HepG2 (cell line): ENCODE measurements at regions not wholly inside any gene's neighbourhood (a gene's known extent, or its start where the extent isn't known, plus 50 kb on each side); places are given as distances from the start of the nearest gene placed in this dataset.

Experiments used
- ATAC-seq: fragments of 200-7000 bp; cut with Tn5 transposase; 3 replicates; pipeline ENCODE4 v1.9.1; 2020; ENCODE audit warnings: mild to moderate bottlenecking, moderate library complexity
- BruUV-seq: library from RNA; stranded (reverse); fragments of 400-500 nt; replicated peaks from 2 replicates; lab custom pipeline; 2021; lab: Mats Ljungman, UMichigan
- CTCF ChIA-PET: fragments of 300-600 bp; formaldehyde crosslinking; extraction: SDS; loops from one replicate; lab custom pipeline; 2021; ENCODE audit warnings: low total read pairs, inconsistent platforms, low intra/inter-chr PET ratio; lab: Yijun Ruan, JAX
- POLR2A ChIA-PET: fragments of 350-600 bp; sonication (Branson Sonifier 250); formaldehyde crosslinking; loops from one replicate; lab custom pipeline; 2020; ENCODE audit warnings: antibody characterized with exemption, inconsistent platforms; lab: Yijun Ruan, JAX
- DNase-seq: peaks from one replicate; pipeline ENCODE4 v3.0.0-alpha.2; 2015; ENCODE audit warnings: low spot score
- FAIRE-seq: peaks from 3 replicates; lab custom pipeline; 2011; peaks lifted over from hg19 to GRCh38; lab: Jason Lieb, UNC
- H2AFZ ChIP-seq: one replicate; pipeline ENCODE4 v1.6.1; 2011; ENCODE audit warnings: low read length, inconsistent platforms
- H3K27ac ChIP-seq: fragments of 300-600 bp; 3 replicates; pipeline ENCODE4 v1.8.0; 2011; ENCODE audit warnings: mixed run types, mild to moderate bottlenecking, mixed read lengths, low read length, inconsistent platforms; ENCODE audit not compliant: insufficient read depth; ENCODE audit errors: extremely low read length
- H3K27me3 ChIP-seq, 2 experiments: fragments of 200-600 bp in 1 of 2; 2 replicates in 1 of 2; 3 replicates in 1 of 2; pipeline versions ENCODE4 v1.6.0 to v1.8.0; 2011; ENCODE audit warnings: low read length in 2 of 2, mild to moderate bottlenecking in 2 of 2, moderate library complexity in 2 of 2, inconsistent platforms in 1 of 2; ENCODE audit not compliant: insufficient read depth in 2 of 2, control insufficient read depth in 1 of 2
- H3K36me3 ChIP-seq, 2 experiments: fragments of 200-600 bp in 1 of 2; replicated peaks in 1 of 2; 2 replicates in 1 of 2; 3 replicates in 1 of 2; pipeline versions ENCODE4 v1.5.1 to v1.8.0; 2011; ENCODE audit warnings: low read length in 2 of 2, inconsistent platforms in 1 of 2; ENCODE audit not compliant: insufficient read depth in 2 of 2, control insufficient read depth in 1 of 2
- H3K4me1 ChIP-seq: 2 replicates; pipeline ENCODE4 v1.5.1; 2012; ENCODE audit warnings: low read length, inconsistent platforms; ENCODE audit not compliant: insufficient read depth
- H3K4me2 ChIP-seq: 2 replicates; pipeline ENCODE4 v1.6.0; 2011; ENCODE audit warnings: low read depth, low read length, inconsistent platforms
- H3K4me3 ChIP-seq, 3 experiments: fragments of 200-600 bp in 1 of 3; sonication (generic), shearing (Covaris generic) in 1 of 3; replicated peaks in 1 of 3; 2 replicates each; pipeline ENCODE4 v1.5.1; 2011 to 2016; ENCODE audit warnings: low read length in 3 of 3, inconsistent platforms in 2 of 3, low read depth in 2 of 3, mild to moderate bottlenecking in 2 of 3, control low read depth in 1 of 3, mixed read lengths in 1 of 3; ENCODE audit not compliant: insufficient read depth in 1 of 3
- H3K79me2 ChIP-seq: one replicate; pipeline ENCODE4 v1.6.1; 2011; ENCODE audit warnings: low read length, inconsistent platforms; ENCODE audit not compliant: insufficient read depth
- H3K9ac ChIP-seq: 2 replicates; pipeline ENCODE4 v1.6.0; 2011; ENCODE audit warnings: mild to moderate bottlenecking, low read depth, low read length, inconsistent platforms; ENCODE audit not compliant: insufficient read depth
- H3K9me3 ChIP-seq: 2 replicates; pipeline ENCODE4 v1.5.1; 2012; ENCODE audit warnings: mild to moderate bottlenecking, low read length
- H4K20me1 ChIP-seq: 2 replicates; pipeline ENCODE4 v1.6.0; 2011; ENCODE audit warnings: inconsistent platforms, mild to moderate bottlenecking, low read length, moderate library complexity; ENCODE audit not compliant: insufficient read depth
- ARID3A ChIP-seq: IDR thresholded peaks from 2 replicates; pipeline ENCODE4 v1.6.1; 2012; ENCODE audit warnings: low read depth, low read length, improper control_type of control experiment
- CTCF ChIP-seq: sonication (generic); formaldehyde crosslinking; IDR thresholded peaks from 2 replicates; pipeline ENCODE4 v1.5.0; 2020; ENCODE audit warnings: mild to moderate bottlenecking, missing genetic modification reagents, moderate library complexity
- FOXK2 ChIP-seq: fragments of 450-650 bp; IDR thresholded peaks from 2 replicates; pipeline ENCODE4 v1.6.1; 2016
- NR2C2 ChIP-seq: sonication (generic); formaldehyde crosslinking; IDR thresholded peaks from 2 replicates; pipeline ENCODE4 v1.4.0; 2020; ENCODE audit warnings: missing genetic modification reagents, mild to moderate bottlenecking, moderate library complexity, borderline replicate concordance
- PHF20 ChIP-seq: sonication (generic); formaldehyde crosslinking; IDR thresholded peaks from 2 replicates; pipeline ENCODE4 v1.5.0; 2020; ENCODE audit warnings: mild to moderate bottlenecking, missing genetic modification reagents
- RAD21 ChIP-seq: fragments of 450-650 bp; formaldehyde crosslinking; IDR thresholded peaks from 2 replicates; pipeline ENCODE4 v1.5.0; 2020; ENCODE audit warnings: mild to moderate bottlenecking
- SMC3 ChIP-seq: IDR thresholded peaks from 2 replicates; pipeline ENCODE4 v1.6.1; 2011; ENCODE audit warnings: low read length, improper control_type of control experiment
- STAG1 ChIP-seq: sonication (generic); formaldehyde crosslinking; IDR thresholded peaks from 2 replicates; pipeline ENCODE4 v1.4.0; 2020; ENCODE audit warnings: missing genetic modification reagents
- ZBTB20 ChIP-seq: sonication (generic); formaldehyde crosslinking; IDR thresholded peaks from 2 replicates; pipeline ENCODE4 v1.8.1; 2023; ENCODE audit warnings: missing genetic modification reagents, low read depth, mild to moderate bottlenecking, borderline replicate concordance
- ZBTB4 ChIP-seq: sonication (generic); formaldehyde crosslinking; IDR thresholded peaks from 2 replicates; pipeline ENCODE4 v1.4.0; 2020; ENCODE audit warnings: missing genetic modification reagents, mild to moderate bottlenecking, borderline replicate concordance
- ZNF263 ChIP-seq: sonication (generic); formaldehyde crosslinking; IDR thresholded peaks from 2 replicates; pipeline ENCODE4 v1.4.0; 2020; ENCODE audit warnings: missing genetic modification reagents
- ZNF513 ChIP-seq: sonication (generic); formaldehyde crosslinking; conservative IDR thresholded peaks from 2 replicates; pipeline ENCODE4 v1.5.0; 2020; ENCODE audit warnings: missing genetic modification reagents
- ZNF652 ChIP-seq: IDR thresholded peaks from 2 replicates; pipeline ENCODE4 v1.6.1; 2016; ENCODE audit warnings: low read depth, borderline replicate concordance
- ZSCAN20 ChIP-seq: sonication (generic); formaldehyde crosslinking; IDR thresholded peaks from 2 replicates; pipeline ENCODE4 v1.4.0; 2020; ENCODE audit warnings: missing genetic modification reagents, mild to moderate bottlenecking, borderline replicate concordance
- WGBS: methylation state at CpG from one replicate; pipeline ENCODE4 v1.1.6; 2017; ENCODE audit warnings: low lambda C conversion rate; 5-methylcytosine and 5-hydroxymethylcytosine counted together
- in situ Hi-C: cut with HindIII; loops from 2 replicates; pipeline ENCODE4 v1.10.0; 2017; ENCODE audit warnings: low pct_unique_long_range_greater_than_20kb; ENCODE audit not compliant: extremely low pct_ligation_motif_present
- intact Hi-C: fragments of 100-400 bp; cut with micrococcal nuclease; formaldehyde crosslinking; loops from one replicate; pipeline ENCODE4 v1.10.0; 2022; ENCODE audit not compliant: unreplicated experiment

GRCh38 chr13:26482451-26483197, 74.9 kb upstream of the WASF3 start:
- Histone ChIP-seq H3K4me2 (peak overlapping the region; percentile 52; the same call in 1 of the 2 replicates), H3K79me2 (no peaks in the 10 kb centered on the region), H3K4me1 (no peaks in the 10 kb centered on the region), H4K20me1 (no peaks in the 10 kb centered on the region), H3K36me3 (no peaks in the 10 kb centered on the region), H3K27me3 (peaks cover 2 to 17% of the 10 kb centered on the region in 2 experiments; a peak in 3 of 5 replicates), H2AFZ (no peak overlapping the region), H3K9ac (no peak overlapping the region), H3K27ac (no peak overlapping the region)
- BruUV-seq = no TSS peak
- intact Hi-C loops = loop anchor here (1.0 kb wide), 1 partner anchor 216 kb away; no protein-coding TSS in a partner anchor
- peak; percentile 61 for DNase-seq
- peak; percentile 91 for FAIRE-seq
- POLR2A ChIA-PET = no interaction called here
- no peak for TF ChIP-seq PHF20 (CRISPR knock-in tag)
- TF ChIP-seq CTCF (CRISPR knock-in tag) = peak; percentile 72
- TF ChIP-seq ZNF652 (CRISPR knock-in tag) = peak; percentile 96
- TF ChIP-seq ZNF513 (CRISPR knock-in tag) = no peak
- no peak for TF ChIP-seq ZBTB4 (CRISPR knock-in tag)
- peak; percentile 85 for TF ChIP-seq SMC3
- TF ChIP-seq ZBTB20 (CRISPR knock-in tag) = no peak
- TF ChIP-seq RAD21 (CRISPR knock-in tag) = peak; percentile 39; the same call in 1 of the 2 replicates
- TF ChIP-seq ARID3A = peak; percentile 45; the same call in 1 of the 2 replicates
- TF ChIP-seq ZNF263 = no peak
- TF ChIP-seq ZSCAN20 (CRISPR knock-in tag) = no peak
- peak; percentile 56 for TF ChIP-seq STAG1 (CRISPR knock-in tag)
- TF ChIP-seq NR2C2 (CRISPR knock-in tag) = no peak
- no peak for TF ChIP-seq FOXK2
- TF ChIP-seq, all 625 proteins: peak for 6
- CTCF ChIA-PET = interaction anchor here (1.1 to 2.4 kb wide), 4 partner anchors 14 to 298 kb away, joined by 3 to 27 read pairs (median 4); no protein-coding TSS in a partner anchor
- 62% methylated on average over 3 of the region's 3 CpGs for WGBS
- H3K4me3 ChIP-seq = no peak overlapping the region
- in situ Hi-C loops = loop anchor here (5.0 kb wide), 1 partner anchor 215 kb away; no protein-coding TSS in a partner anchor
- no peaks in the 10 kb centered on the region for H3K9me3 ChIP-seq
- ATAC-seq = peak; percentile 59
